C4-2B (cell line): ENCODE measurements at regions not wholly inside any gene's neighbourhood (a gene's known extent, or its start where the extent isn't known, plus 50 kb on each side); places are given as distances from the start of the nearest gene placed in this dataset.

ENCODE experiments used
- CTCF ChIP-seq: fragments of 450-650 bp; conservative IDR thresholded peaks from 2 replicates; pipeline ENCODE4 v1.5.1; 2017; ENCODE audit warnings: mild to moderate bottlenecking
- ZFX ChIP-seq: fragments of 450-650 bp; IDR thresholded peaks from 2 replicates; pipeline ENCODE4 v1.6.1; 2017

- TF ChIP-seq CTCF (no peak), ZFX (no peak)
Measured at GRCh38 chr11:129271030-129271429, 78.9 kb upstream of the ARHGAP32 start.
